ENCODE measurements at regions not wholly inside any gene's neighbourhood (a gene's known extent, or its start where the extent isn't known, plus 50 kb on each side); places are given as distances from the start of the nearest gene placed in this dataset.

DNA sequence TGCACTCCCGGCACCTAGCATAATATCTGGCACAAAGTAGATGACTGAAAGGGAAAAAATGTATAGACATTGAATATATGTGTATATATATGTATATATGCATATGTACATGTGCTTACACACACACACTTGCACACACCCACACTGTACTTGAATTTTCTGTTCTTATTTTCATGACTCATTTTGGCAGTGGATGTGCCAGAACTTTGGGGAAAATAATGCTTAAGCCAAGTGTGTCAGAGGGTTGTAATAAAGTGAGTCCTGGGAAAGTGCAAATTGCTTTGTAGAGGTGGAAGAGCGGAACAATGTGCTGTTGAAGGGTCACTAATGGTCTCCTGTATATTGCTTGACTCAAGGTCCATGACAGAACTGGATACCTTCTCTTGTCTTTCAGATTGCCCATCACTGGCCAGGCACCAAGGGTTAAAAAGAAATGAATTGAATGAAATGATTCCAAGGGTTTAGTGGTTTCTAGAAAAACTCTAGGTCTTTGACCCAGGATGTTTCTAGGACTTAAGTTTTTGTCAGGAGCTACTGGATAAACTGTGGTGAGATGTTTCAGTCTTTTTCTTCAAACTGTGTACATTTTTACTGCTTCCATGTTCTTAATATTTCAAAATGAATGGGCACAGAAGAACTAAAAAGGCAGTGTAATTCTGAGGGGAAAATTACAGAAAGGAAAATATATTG, 129.9 kb upstream of the MOCS2 start:
- Histone ChIP-seq H3K4me1 (no peaks in the 10 kb centered on the region), H3K27me3 (no peaks in the 10 kb centered on the region), H3K9me3 (no peaks in the 10 kb centered on the region), H3K27ac (no peak overlapping the region), H3K36me3 (no peaks in the 10 kb centered on the region), H3K4me3 (no peak overlapping the region)
- ATAC-seq (ENCODE audit: low FRiP score in 2 of 2) = no peak
- 93 to 95% methylated on average over 2 of the region's 2 CpGs for WGBS, 2 donors
- no peak for TF ChIP-seq POLR2A (IDR thresholded peaks at IDR 0.05)
- no peak for TF ChIP-seq POLR2AphosphoS5 (IDR thresholded peaks at IDR 0.05)
- TF ChIP-seq, protein P1, sequence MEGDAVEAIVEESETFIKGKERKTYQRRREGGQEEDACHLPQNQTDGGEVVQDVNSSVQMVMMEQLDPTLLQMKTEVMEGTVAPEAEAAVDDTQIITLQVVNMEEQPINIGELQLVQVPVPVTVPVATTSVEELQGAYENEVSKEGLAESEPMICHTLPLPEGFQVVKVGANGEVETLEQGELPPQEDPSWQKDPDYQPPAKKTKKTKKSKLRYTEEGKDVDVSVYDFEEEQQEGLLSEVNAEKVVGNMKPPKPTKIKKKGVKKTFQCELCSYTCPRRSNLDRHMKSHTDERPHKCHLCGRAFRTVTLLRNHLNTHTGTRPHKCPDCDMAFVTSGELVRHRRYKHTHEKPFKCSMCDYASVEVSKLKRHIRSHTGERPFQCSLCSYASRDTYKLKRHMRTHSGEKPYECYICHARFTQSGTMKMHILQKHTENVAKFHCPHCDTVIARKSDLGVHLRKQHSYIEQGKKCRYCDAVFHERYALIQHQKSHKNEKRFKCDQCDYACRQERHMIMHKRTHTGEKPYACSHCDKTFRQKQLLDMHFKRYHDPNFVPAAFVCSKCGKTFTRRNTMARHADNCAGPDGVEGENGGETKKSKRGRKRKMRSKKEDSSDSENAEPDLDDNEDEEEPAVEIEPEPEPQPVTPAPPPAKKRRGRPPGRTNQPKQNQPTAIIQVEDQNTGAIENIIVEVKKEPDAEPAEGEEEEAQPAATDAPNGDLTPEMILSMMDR (IDR thresholded peaks at IDR 0.05) = no peak
- no peak for TF ChIP-seq EP300 (IDR thresholded peaks at IDR 0.05)
- no peak for DNase-seq

GRCh38 chr5:53240661-53241060, 131.1 kb upstream of the MOCS2 start:
- ATAC-seq (ENCODE audit: low FRiP score in 2 of 2) (no peak), DNase-seq (no peak)
- H3K36me3 ChIP-seq = no peaks in the 10 kb centered on the region
- no peak overlapping the region for H3K27ac ChIP-seq
- no peaks in the 10 kb centered on the region for H3K4me1 ChIP-seq
- no peaks in the 10 kb centered on the region for H3K27me3 ChIP-seq
- H3K4me3 ChIP-seq = no peak overlapping the region
- TF ChIP-seq EP300 (IDR thresholded peaks at IDR 0.05) (no peak), POLR2A (IDR thresholded peaks at IDR 0.05) (no peak), POLR2AphosphoS5 (IDR thresholded peaks at IDR 0.05) (no peak)
- TF ChIP-seq, protein P1 (IDR thresholded peaks at IDR 0.05) = no peak
- H3K9me3 ChIP-seq = no peaks in the 10 kb centered on the region

DNA sequence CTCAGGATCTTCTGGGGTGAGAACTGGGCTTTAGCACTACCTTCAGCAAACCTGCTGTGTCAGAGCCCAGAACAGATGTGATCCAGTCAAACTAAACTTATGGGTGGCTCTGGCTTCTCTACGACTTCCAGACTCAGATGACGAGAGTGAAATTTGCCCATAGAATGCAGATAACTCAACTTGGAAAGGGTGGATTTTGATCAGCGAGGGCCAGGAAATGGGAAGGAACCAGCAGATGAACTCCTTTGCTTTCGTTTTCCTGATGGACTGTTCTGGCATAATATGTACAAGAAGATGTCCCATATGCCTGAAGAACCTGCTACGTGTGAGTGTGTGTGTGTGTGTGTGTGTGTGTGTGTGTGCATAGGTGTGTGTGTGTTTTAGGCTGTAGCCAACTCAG, 132.0 kb upstream of the MOCS2 start:
- no peaks in the 10 kb centered on the region for H3K27me3 ChIP-seq
- H3K4me3 ChIP-seq = no peak overlapping the region
- ATAC-seq (ENCODE audit: low FRiP score in 2 of 2) (no peak), DNase-seq (no peak)
- TF ChIP-seq POLR2A (IDR thresholded peaks at IDR 0.05) (no peak), POLR2AphosphoS5 (IDR thresholded peaks at IDR 0.05) (no peak), EP300 (IDR thresholded peaks at IDR 0.05) (no peak)
- TF ChIP-seq, protein P1 (IDR thresholded peaks at IDR 0.05) = no peak
- H3K27ac ChIP-seq = no peak overlapping the region
- H3K9me3 ChIP-seq = no peaks in the 10 kb centered on the region
- H3K4me1 ChIP-seq = no peaks in the 10 kb centered on the region
- H3K36me3 ChIP-seq = no peaks in the 10 kb centered on the region
- 78 to 90% methylated on average over 5 of the region's 5 CpGs for WGBS, 2 donors

DNA sequence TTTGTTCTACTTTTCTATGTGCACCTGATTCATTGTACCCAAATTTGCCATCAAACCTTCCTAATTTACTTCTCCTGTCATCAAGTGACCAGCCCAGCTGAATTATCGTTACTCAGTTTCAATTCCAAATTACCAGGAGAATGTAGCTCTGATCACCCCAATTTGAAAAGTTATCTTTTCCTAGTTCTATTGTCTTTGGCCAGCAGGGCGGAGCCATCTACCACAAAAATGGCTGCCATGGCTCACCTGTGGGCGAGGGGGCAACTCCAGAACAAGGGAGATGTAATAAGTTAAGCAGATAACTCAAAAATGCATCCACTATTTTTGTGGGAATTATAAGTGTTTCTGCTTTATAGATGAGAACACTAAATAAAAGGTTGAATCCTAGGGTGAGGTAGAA, 133.8 kb upstream of the MOCS2 start:
- Histone ChIP-seq H3K4me1 (no peaks in the 10 kb centered on the region), H3K9me3 (no peaks in the 10 kb centered on the region), H3K36me3 (no peaks in the 10 kb centered on the region), H3K27ac (no peak overlapping the region), H3K4me3 (no peak overlapping the region), H3K27me3 (no peaks in the 10 kb centered on the region)
- DNase-seq (no peak), ATAC-seq (ENCODE audit: low FRiP score in 2 of 2) (no peak)
- TF ChIP-seq, protein P1 (IDR thresholded peaks at IDR 0.05) = no peak
- TF ChIP-seq POLR2AphosphoS5 (IDR thresholded peaks at IDR 0.05) = no peak
- no peak for TF ChIP-seq EP300 (IDR thresholded peaks at IDR 0.05)
- no peak for TF ChIP-seq POLR2A (IDR thresholded peaks at IDR 0.05)
- WGBS, 2 donors = 86 to 92% methylated on average over 3 of the region's 3 CpGs
